GM18508 (cell line): ENCODE measurements at regions not wholly inside any gene's neighbourhood (a gene's known extent, or its start where the extent isn't known, plus 50 kb on each side); places are given as distances from the start of the nearest gene placed in this dataset.

Experiments
- ATAC-seq: cut with Tn5 transposase; IDR thresholded peaks from one replicate; pipeline ENCODE4 v1.9.1; 2021; ENCODE audit warnings: moderate number of reproducible peaks; ENCODE audit not compliant: insufficient read depth, unreplicated experiment

DNA sequence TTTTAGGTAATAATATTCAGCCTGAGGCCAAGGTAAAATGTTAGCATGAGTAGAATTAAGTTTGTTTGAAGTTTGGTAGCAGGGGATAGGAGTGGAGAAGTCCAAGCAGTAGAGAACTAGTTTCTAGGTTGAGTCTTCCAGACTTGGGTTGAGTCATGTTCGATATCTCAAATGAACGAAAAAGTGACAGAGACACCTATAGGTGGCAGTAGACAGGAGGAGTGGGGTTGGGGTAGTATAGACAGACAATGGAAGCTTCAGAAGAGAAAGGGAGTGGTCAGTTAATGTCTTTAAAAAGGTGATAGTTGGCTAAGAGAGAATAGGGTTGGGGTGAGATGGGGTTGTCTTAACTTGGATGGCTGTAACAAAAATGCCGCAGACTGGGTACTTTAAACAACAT, 58.7 kb upstream of the EMCN start:
- no peak for ATAC-seq

DNA sequence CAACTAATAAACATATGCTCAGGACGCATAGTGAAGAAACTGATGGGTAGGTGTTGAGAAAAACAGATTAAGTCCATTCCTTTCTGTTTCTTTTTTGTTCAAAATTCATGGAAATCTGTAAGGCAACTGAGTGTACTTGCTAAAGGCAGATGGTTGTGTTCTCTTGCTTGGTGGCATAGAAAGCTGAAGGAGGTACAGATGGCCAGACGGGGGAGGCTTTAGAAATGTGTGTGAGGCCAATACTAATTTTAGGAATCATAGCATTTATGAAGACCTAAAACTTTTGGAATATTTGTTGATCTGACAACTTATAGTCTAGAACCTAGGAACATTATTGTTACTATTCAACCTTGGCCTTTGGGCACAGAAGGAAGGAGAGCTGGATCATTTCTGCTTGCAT, 56.8 kb upstream of the EMCN start:
- ATAC-seq, result no peak

DNA sequence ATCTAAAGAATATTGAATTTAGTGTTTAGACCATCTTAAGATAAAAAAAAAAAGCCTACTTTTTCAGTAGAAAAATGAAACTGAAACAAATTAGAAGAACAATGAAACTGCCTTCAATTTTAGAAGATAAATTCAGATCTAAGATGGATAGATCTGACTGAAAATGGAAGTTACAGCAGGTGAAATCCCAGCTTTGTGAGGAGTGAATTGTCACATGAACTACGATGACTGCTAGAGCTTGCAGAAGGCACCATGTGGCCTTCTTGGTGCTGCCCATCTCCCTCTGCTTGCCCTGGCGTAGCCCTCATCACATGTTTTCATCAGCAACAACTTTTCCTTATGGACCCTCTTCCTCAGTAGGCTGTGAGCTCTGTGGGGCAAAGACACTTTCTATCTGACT, 51.4 kb upstream of the EMCN start:
- no peak for ATAC-seq
